T-helper 17 cell (primary cell): ENCODE measurements at regions not wholly inside any gene's neighbourhood (a gene's known extent, or its start where the extent isn't known, plus 50 kb on each side); places are given as distances from the start of the nearest gene placed in this dataset.

Experiments
- ATAC-seq: fragments of 150-1000 bp; cut with Tn5 transposase; 2 replicates; pipeline ENCODE4 v1.10.0; 2021; ENCODE audit warnings: mild to moderate bottlenecking, moderate library complexity
- DNase-seq, 3 donors: peaks; one replicate each; pipeline versions ENCODE4 v3.0.0 to v3.0.0-alpha.2; 2020 to 2021
- H3K9me3 ChIP-seq: one replicate; pipeline ENCODE4 v1.7.0; 2013; ENCODE audit warnings: low read length, mild to moderate bottlenecking; ENCODE audit not compliant: control insufficient read depth, poor library complexity, severe bottlenecking
- H3K27ac Mint-ChIP-seq: one replicate; pipeline ENCODE4 v1.8.0; 2022; ENCODE audit warnings: mild to moderate bottlenecking, moderate library complexity, mixed read lengths
- H3K27me3 Mint-ChIP-seq: one replicate; pipeline ENCODE4 v1.8.0; 2022; ENCODE audit warnings: mixed read lengths
- H3K36me3 Mint-ChIP-seq: one replicate; pipeline ENCODE4 v1.8.0; 2022; ENCODE audit warnings: low read depth, mixed read lengths
- H3K4me1 Mint-ChIP-seq: one replicate; pipeline ENCODE4 v1.8.0; 2022; ENCODE audit warnings: mild to moderate bottlenecking, mixed read lengths
- H3K4me3 Mint-ChIP-seq: one replicate; pipeline ENCODE4 v1.8.0; 2022; ENCODE audit warnings: mild to moderate bottlenecking, moderate library complexity, mixed read lengths

DNA sequence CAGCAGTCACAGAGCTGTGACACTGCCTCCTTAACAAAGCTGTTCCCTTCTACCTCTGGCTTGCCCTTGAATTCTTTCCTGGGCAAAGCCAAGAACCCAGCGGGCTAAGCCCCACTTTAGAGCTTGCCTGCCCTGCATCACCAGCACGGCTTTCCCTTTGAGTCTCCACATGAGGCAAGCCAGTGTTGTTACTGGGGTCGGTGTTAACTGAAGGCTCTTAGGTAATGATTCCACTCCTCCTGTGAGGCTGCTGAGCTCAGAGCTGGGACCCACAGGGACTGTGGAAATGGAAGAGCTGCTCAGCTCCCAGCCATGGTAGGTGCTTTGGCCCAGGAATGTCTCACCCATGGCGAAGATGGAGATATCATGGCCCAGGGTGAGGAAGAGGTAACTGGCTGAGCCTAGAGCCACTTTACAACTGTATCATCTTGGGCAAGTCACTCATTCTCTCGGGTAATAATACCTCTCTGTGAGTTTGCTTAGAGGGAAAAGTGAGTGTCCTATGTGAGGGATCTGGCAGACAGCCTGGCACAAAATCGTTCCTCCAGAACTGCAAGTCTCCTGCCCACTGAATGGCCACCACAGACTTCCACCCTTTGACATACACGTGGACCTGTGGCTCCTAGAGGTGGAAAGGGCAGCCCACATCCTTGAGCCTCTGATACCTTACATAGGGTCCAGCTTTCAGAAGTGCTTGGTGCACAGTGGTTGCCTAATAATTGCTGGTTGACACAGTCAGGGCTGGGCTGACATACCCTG, 654.1 kb downstream of the PTPRU start:
- H3K27ac Mint-ChIP-seq: no peak overlapping the region
- no peak overlapping the region for H3K4me3 Mint-ChIP-seq
- ATAC-seq (no peak), DNase-seq (no peak)
- H3K9me3 ChIP-seq: no peaks in the 10 kb centered on the region
- H3K4me1 Mint-ChIP-seq: peaks cover 5% of the 10 kb centered on the region
- H3K36me3 Mint-ChIP-seq: peaks cover 6% of the 10 kb centered on the region
- H3K27me3 Mint-ChIP-seq: peaks cover 70% of the 10 kb centered on the region

DNA sequence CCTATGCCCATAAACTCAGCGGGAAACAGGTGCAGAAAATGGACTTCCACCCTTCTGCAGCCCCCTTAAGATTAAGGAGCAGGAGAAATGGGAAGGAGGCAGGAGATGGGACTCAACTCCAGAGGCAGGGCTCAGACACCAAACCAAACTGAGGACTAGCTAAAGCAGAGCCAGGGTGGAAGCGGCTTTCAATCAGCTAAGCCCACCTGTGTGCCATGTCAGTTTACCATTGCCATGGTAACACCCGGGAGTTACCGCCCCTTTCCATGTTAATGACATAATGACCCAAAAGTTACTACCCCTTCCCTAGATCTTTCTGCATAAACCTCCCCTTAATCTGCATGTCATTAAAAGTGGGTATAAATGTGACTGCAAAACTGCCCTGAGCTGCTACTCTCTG, 653.5 kb downstream of the PTPRU start:
- no peaks in the 10 kb centered on the region for H3K4me1 Mint-ChIP-seq
- peaks cover 64% of the 10 kb centered on the region for H3K27me3 Mint-ChIP-seq
- no peak overlapping the region for H3K4me3 Mint-ChIP-seq
- ATAC-seq (no peak), DNase-seq (no peak)
- no peaks in the 10 kb centered on the region for H3K9me3 ChIP-seq
- peaks cover under 1% of the 10 kb centered on the region for H3K36me3 Mint-ChIP-seq
- no peak overlapping the region for H3K27ac Mint-ChIP-seq

DNA sequence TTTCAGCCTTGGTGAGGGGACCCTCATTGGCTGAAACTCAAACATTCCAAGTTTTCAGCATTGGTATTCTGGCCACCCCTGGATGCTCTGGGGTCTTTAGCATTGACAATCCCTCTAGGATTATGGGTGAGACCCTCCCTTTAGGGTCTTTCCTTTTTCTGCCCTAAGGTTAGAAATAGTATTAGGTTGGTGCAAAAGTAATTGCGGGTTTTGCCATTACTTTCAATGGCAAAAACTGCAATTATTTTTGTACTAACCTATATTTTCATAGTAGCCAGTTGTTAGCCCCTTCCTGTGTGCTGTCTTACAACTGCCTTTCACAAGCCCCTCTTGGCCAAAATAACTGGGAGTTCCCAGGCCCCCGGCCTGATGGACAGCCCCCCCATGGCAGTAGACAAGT, 648.4 kb downstream of the PTPRU start:
- ATAC-seq (no peak), DNase-seq (no peak)
- peaks cover 25% of the 10 kb centered on the region for H3K27me3 Mint-ChIP-seq
- H3K27ac Mint-ChIP-seq: no peak overlapping the region
- no peaks in the 10 kb centered on the region for H3K9me3 ChIP-seq
- H3K36me3 Mint-ChIP-seq: no peaks in the 10 kb centered on the region
- H3K4me3 Mint-ChIP-seq: no peak overlapping the region
- no peaks in the 10 kb centered on the region for H3K4me1 Mint-ChIP-seq

DNA sequence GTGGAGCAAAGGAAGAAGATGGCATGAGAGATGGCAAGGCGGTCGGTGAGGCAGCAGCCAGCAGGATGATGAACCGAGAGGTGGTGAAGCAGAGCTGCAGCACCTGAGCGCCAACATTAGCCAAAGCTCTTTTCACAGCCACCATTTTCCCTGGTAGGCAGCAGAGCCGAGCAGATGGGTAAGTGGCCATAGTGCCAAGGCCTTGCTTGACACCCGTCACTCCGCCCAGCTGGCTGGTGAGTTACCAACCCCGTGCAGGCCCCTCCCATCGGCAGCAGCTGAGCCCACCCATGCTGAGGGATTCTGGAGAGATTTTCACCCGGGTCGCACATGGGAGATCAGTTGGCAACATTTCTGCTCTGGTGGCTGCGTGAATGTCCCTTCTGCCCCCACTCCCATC, 647.7 kb downstream of the PTPRU start:
- H3K4me1 Mint-ChIP-seq: no peaks in the 10 kb centered on the region
- no peak for DNase-seq
- H3K36me3 Mint-ChIP-seq: no peaks in the 10 kb centered on the region
- peaks cover 26% of the 10 kb centered on the region for H3K27me3 Mint-ChIP-seq
- no peak overlapping the region for H3K4me3 Mint-ChIP-seq
- no peaks in the 10 kb centered on the region for H3K9me3 ChIP-seq
- H3K27ac Mint-ChIP-seq: no peak overlapping the region
- no peak for ATAC-seq

- H3K9me3 ChIP-seq: no peaks in the 10 kb centered on the region
- H3K27ac Mint-ChIP-seq: no peak overlapping the region
- no peaks in the 10 kb centered on the region for H3K36me3 Mint-ChIP-seq
- DNase-seq (no peak), ATAC-seq (no peak)
- H3K4me1 Mint-ChIP-seq: no peaks in the 10 kb centered on the region
- no peak overlapping the region for H3K4me3 Mint-ChIP-seq
- H3K27me3 Mint-ChIP-seq: peaks cover 24% of the 10 kb centered on the region
Measured at GRCh38 chr1:29883411-29883832, 647.1 kb downstream of the PTPRU start.

- Mint-ChIP-seq H3K27ac (no peak overlapping the region), H3K4me1 (no peaks in the 10 kb centered on the region), H3K36me3 (no peaks in the 10 kb centered on the region), H3K27me3 (peaks cover 32% of the 10 kb centered on the region), H3K4me3 (no peak overlapping the region)
- DNase-seq (no peak), ATAC-seq (no peak)
- no peaks in the 10 kb centered on the region for H3K9me3 ChIP-seq
Measured at GRCh38 chr1:29880556-29880955, 644.2 kb downstream of the PTPRU start.

DNA sequence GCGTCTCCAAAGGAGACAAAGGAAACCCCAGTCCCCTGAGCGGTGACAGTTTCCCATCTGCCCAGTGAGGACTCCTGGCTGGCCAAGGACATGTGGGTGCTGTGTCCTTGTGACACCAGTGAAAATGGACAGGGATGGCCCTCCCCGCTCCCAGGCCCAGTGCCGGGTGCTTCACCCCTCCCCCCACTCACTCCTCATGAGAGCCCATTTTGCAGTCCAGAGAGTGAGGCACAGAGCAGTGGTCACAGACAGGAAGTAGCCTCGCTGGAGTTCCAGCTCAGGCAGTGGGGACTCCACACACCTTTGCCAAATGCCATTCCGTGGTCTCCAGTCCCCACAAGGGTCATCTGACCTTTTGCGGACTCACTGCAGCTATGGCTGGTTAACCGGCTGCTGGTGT, 642.9 kb downstream of the PTPRU start:
- no peak for ATAC-seq
- Mint-ChIP-seq H3K27ac (no peak overlapping the region), H3K4me3 (no peak overlapping the region)

DNA sequence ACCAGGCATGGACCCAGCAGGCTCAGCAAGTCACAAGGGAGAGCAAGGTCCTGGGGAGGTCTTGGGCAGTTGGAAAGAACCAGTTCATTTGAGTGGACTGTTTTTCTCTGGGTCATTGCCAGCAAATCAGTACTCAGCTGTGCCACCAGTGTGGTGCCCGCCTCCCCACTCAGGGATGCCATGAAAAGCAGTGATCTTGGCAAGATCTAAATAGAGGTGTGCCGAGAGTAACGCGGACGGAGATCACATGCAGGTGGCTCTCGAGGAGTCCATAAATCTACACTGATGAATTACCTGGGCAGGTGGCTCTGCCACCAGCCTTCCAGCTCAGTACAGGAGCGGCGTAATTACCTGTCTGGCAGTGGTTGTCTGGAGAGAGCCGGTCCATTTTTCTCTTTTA, 642.2 kb downstream of the PTPRU start:
- Mint-ChIP-seq H3K27me3 (peaks cover 32% of the 10 kb centered on the region), H3K36me3 (no peaks in the 10 kb centered on the region), H3K4me1 (no peaks in the 10 kb centered on the region), H3K4me3 (no peak overlapping the region), H3K27ac (no peak overlapping the region)
- ATAC-seq (no peak), DNase-seq (no peak)
- H3K9me3 ChIP-seq: no peaks in the 10 kb centered on the region

More for the DNA sequence above, 642.9 kb downstream of the PTPRU start:
- H3K9me3 ChIP-seq: no peaks in the 10 kb centered on the region
- Mint-ChIP-seq H3K27me3 (peaks cover 32% of the 10 kb centered on the region), H3K4me1 (no peaks in the 10 kb centered on the region), H3K36me3 (no peaks in the 10 kb centered on the region)
- DNase-seq: no peak

DNA sequence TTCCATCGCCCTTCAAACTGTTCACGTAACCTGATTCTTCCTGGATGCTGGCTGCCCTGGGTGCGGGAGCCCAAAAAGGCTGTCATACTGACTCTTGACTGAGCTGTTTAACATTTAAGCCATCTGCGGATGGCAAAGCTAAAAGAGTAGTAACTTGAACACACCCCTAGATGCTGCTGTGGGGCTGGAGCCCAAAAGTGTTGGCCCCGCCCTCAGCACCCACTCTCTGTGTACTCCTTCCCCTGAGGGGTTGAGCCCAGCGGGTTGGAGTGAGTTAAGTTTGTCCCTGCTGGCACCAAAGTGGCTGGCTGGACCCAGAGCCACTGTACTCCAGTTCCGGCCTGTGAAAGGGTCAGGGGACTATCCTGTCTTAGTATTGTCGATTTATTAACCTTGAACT, 640.6 kb downstream of the PTPRU start:
- Mint-ChIP-seq H3K27ac (no peak overlapping the region), H3K4me3 (no peak overlapping the region), H3K36me3 (no peaks in the 10 kb centered on the region), H3K4me1 (no peaks in the 10 kb centered on the region), H3K27me3 (peaks cover 32% of the 10 kb centered on the region)
- no peaks in the 10 kb centered on the region for H3K9me3 ChIP-seq
- ATAC-seq (no peak), DNase-seq (no peak)

DNA sequence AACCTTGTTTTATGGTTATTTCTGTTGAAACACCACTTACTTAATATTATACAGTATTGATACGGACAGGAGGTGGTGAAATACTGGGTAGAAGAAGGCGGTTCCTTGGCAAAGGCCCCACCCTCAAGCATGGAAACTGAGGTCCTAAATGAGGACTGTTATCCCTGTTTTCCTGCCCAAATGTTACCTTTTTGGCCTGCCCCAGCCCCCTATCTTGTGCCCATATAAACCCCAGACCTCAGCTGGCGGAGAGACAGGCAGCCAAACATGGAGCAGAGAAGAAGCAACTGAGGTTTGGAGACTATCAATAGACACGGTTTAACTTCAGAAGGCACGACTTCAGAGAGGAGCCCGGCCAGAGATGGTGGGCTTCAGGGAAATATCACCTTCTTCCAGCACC, 640.1 kb downstream of the PTPRU start:
- no peaks in the 10 kb centered on the region for H3K36me3 Mint-ChIP-seq
- H3K4me1 Mint-ChIP-seq: no peaks in the 10 kb centered on the region
- H3K27me3 Mint-ChIP-seq: peaks cover 32% of the 10 kb centered on the region
- no peak overlapping the region for H3K4me3 Mint-ChIP-seq
- DNase-seq (no peak), ATAC-seq (no peak)
- H3K9me3 ChIP-seq: no peaks in the 10 kb centered on the region
- H3K27ac Mint-ChIP-seq: no peak overlapping the region

- H3K4me3 Mint-ChIP-seq: no peak overlapping the region
- H3K27ac Mint-ChIP-seq: no peak overlapping the region
- no peak for ATAC-seq
Measured at GRCh38 chr1:29875557-29876028, 639.3 kb downstream of the PTPRU start.

DNA sequence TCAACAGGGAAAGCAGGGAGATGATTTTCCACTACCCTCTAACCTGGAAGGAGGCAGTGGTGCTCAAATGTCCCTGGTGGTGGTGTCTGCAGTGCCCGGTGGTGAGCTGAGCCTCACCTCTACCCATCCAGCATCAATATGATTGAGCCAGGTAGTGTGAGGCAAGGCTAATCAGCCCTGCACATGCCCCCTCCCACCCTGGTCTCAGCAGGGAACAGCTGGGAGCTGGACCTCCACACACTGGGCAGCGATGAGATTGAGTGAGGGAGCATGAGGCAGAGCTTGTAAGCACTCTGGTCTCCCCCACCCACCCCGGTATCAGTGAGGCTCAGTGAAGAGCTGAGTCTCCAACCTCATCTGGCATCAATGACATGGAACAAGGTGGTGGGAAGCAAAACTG, 634.3 kb downstream of the PTPRU start:
- Mint-ChIP-seq H3K27ac (no peak overlapping the region), H3K36me3 (peaks cover 3% of the 10 kb centered on the region), H3K4me1 (no peaks in the 10 kb centered on the region), H3K27me3 (peaks cover 15% of the 10 kb centered on the region), H3K4me3 (no peak overlapping the region)
- ATAC-seq (no peak), DNase-seq (no peak)
- H3K9me3 ChIP-seq: no peaks in the 10 kb centered on the region

More at GRCh38 chr1:29875557-29876028, 639.3 kb downstream of the PTPRU start:
- no peak for DNase-seq
- H3K27me3 Mint-ChIP-seq: peaks cover 31% of the 10 kb centered on the region
- H3K36me3 Mint-ChIP-seq: no peaks in the 10 kb centered on the region
- H3K4me1 Mint-ChIP-seq: no peaks in the 10 kb centered on the region
- no peaks in the 10 kb centered on the region for H3K9me3 ChIP-seq

DNA sequence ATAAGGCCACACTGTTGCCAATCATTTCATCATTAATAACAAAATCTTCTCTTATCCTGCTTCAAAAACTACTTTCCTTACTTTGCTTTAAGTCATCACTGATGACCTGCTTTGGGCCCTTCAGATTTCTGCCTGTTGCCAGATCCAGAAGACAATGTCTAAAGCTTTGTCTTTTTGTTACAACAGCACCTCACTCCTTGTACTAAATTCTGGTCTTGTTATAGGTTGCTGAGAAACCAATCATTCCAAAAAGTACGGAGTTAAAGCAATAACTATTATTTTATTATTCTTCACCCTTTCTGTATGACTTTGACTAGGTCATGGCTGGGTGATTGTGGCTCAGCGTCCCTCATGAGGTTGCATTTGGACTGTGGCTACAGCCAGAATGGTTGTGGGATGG, 633.5 kb downstream of the PTPRU start:
- Mint-ChIP-seq H3K4me1 (no peaks in the 10 kb centered on the region), H3K36me3 (peaks cover 3% of the 10 kb centered on the region), H3K27me3 (peaks cover 15% of the 10 kb centered on the region), H3K4me3 (no peak overlapping the region), H3K27ac (no peak overlapping the region)
- H3K9me3 ChIP-seq: no peaks in the 10 kb centered on the region
- ATAC-seq: no peak
- DNase-seq: no peak

- Mint-ChIP-seq H3K4me1 (no peaks in the 10 kb centered on the region), H3K36me3 (peaks cover 3% of the 10 kb centered on the region), H3K27me3 (peaks cover 15% of the 10 kb centered on the region), H3K27ac (no peak overlapping the region), H3K4me3 (no peak overlapping the region)
- no peak for ATAC-seq
- no peak for DNase-seq
- H3K9me3 ChIP-seq: no peaks in the 10 kb centered on the region
Measured at GRCh38 chr1:29868944-29869343, 632.6 kb downstream of the PTPRU start.
